ENCODE measurements at regions not wholly inside any gene's neighbourhood (a gene's known extent, or its start where the extent isn't known, plus 50 kb on each side); places are given as distances from the start of the nearest gene placed in this dataset.
A peak's percentile ranks its signal among the peaks of the same experiment; 100 is the strongest.

GRCh38 chr6:19979059-19979458 is 141.9 kb downstream of the ID4 start:
- DNase-seq = no peak

GRCh38 chr6:19979986-19980385 is 142.8 kb downstream of the ID4 start:
- DNase-seq = no peak

DNA sequence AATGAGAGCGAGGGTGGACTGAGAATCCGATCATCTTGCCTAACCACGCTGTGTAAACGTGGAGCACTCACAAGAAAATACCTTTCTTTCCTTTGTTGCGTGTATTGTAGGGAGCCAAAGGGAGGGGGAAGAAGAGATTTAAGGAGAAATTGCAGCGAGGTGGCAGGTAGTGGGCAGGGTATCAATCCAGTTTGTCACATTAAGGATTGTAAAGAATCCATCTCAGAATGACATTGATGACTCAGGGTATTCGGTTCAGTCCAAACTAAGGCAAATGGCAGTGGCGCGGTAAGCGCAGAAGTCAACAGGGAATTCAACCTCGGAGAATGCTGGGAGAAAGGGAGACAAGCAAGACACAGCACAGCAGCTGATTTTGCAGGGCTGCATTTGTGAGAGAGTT is 146.2 kb downstream of the ID4 start:
- no peak for DNase-seq

DNA sequence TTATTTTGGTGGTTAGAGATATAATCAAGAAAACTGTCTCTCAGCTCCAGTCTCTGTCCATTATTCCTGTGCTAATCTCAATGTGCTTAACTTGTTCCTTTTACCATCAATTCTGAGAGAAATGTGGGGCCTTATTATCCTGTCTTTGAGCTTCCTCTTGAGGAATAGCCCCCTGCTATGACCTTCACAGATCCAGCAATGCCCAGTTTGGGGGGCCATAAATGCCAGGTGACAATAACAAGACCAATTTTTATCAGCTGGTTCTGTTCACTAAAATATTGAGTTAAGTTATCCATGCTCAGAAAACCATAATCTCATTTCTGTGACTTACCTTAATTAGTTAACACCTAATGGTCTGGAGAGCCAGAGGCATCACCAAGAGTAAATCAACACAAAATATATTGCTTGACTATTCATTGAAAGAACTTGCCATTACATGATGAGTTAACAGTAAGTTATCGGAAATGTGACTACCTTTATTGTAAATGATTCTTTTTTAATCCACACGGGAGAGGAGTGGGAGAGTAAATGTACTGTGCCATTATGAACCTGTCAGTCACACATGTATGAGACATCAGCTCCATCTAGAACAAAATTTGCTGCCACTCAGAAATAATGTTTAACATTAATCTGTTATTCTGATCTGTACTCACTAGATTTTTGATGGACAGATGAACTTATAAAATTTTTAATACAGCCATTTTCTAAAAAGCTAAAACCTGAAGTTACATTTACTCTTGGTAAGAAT is 149.7 kb downstream of the ID4 start:
- no peak for DNase-seq

GRCh38 chr6:19988555-19988954 is 151.4 kb downstream of the ID4 start:
- DNase-seq = no peak

DNA sequence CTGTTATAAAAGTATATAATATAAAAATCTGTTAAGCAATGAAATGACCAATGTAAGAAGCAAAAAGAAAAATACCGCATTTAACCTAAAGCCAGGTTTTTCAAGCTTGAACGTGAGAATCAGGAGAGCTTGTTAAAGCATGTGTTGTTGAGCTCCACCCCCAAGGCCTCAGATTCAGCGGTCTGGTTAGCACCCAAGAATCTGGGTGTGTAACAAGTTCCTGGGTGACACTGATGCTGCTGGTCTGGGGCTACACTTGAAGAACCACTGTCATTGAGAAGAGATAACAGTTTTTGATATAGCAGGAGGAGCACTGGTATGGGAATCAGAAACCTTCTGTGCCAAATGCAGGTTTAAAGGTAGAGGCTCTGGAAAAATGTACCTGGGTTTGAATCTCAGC is 154.0 kb downstream of the ID4 start:
- DNase-seq = no peak

- no peak for DNase-seq
These were observed 157.7 kb downstream of the ID4 start for GRCh38 chr6:19994909-19995308.

- no peak for DNase-seq
These were observed 158.5 kb downstream of the ID4 start for GRCh38 chr6:19995575-19996257.

GRCh38 chr6:19997104-19997503 is 159.9 kb downstream of the ID4 start:
- DNase-seq = no peak

- DNase-seq = no peak
These were observed 161.4 kb downstream of the ID4 start for GRCh38 chr6:19998541-19998940.

GRCh38 chr6:19999319-20000191 is 162.4 kb downstream of the ID4 start:
- peak; percentile 60 for DNase-seq

GRCh38 chr6:20001286-20001685 is 164.1 kb downstream of the ID4 start:
- no peak for DNase-seq

DNA sequence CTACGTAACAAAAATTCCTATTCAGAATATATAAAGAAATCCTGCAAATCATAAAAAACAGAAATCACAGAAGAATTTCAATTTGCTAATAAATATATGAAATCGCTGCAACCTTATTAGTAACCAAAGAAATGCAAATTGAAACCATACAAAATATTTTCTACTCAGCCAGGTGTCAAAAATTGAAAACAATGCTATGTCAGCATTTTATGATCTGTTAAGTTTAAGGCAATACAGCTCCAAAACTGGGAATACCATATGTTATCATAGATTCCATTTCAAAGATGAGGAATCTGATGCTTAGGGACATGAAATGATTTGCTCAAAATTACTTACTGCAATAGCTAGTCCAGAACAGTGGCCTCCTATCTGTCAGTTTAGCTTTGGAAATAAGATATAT is 168.9 kb downstream of the ID4 start:
- DNase-seq = no peak

DNA sequence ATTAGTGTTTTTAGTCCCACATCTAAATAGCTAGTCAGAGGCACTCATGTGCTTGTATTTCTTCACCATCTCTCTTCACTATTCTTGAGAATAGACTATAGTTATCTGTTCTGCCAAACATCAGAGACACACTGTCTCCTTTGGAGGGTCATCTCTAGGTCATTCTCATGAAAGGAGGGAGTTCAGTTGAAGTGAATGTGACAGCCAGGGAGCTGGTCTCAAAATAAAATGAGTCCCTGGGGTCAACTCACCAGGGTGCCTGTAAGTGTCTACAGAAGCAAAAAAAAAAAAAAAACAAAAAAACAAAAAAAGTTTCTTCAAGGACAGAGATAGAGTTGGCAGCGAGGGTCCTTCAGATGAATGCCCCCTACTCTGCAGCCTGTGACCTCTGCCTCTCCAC is 171.0 kb downstream of the ID4 start:
- DNase-seq = no peak

- DNase-seq = no peak
These were observed 176.1 kb downstream of the ID4 start for GRCh38 chr6:20013066-20013861.

DNA sequence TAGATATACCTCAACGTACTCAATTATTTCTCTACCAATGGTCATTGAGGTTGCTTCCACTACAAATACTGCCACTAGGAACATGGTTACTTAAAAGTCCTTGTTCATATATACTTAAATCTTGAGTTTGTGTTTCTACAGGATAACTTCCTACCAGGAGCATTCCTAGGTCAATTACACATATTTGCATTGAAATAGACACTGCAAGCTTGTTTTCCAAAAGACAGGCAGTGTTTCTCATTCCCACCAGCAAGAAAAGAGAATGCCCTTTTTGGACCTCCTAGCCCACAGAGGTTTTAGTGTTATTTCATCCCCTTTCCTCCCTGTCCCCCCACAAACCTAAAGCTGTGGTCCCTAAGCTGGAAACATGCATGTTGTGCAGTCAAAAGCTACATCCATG is 177.3 kb downstream of the ID4 start:
- no peak for DNase-seq

DNA sequence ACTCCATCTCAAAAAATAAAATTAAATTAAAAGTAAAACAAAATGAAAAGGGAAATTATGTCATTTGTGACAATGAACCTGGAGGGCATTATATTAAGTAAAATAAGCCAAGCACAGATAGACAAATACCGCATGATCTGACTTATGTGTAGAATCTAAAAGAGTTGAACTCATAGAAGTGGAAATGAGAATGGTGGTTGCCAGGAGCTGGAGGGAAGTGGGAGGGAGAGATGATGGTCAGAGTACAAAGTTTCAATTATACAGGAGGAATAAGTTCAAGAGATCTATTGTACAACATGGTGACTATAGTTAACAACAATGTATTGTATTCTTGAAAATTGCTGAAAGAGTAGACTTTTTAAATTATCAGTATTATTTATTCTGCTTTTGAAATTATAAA is 183.4 kb downstream of the ID4 start:
- no peak for DNase-seq

- no peak for DNase-seq
These were observed 184.6 kb downstream of the ID4 start for GRCh38 chr6:20021795-20022194.

- peak; percentile 72 for DNase-seq
These were observed 186.6 kb downstream of the ID4 start for GRCh38 chr6:20023549-20024315.

DNA sequence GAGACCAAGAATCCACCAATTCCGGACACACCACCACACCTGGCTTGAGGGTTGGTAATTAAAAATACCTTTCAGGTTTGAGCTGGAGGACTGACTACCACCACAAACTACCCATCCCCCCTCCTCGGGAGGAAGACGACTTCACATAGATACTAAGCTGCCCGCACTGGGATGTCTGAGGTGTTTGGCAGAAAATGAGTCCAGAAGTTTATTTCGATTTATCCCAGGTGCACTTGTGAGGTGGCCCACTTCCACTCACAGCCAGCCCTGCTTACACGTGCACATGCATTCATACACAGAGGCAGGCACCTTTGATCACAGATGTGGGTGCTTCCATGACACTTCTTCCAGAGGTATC is 187.1 kb downstream of the ID4 start:
- DNase-seq = no peak

DNA sequence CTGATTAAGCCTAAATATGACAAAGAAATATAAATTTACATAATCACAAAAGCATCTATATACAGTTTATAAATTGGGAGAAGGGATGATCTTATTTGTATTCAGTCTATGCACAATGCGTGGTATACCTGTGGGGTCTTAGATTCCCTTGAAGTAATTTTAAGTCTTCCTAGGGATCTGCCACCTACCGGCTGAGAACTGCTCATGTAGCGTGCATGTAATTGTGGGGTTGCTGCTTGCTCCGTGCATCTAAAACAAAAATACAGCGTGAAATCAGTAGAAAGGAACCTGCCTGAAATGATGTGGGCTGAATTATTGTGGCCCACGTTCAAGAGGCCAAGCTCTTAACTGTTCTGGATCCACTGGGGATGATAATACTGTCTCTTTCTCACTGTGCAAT is 187.3 kb downstream of the MBOAT1 start:
- DNase-seq = no peak

- DNase-seq = no peak
These were observed 186.6 kb downstream of the MBOAT1 start for GRCh38 chr6:20025681-20026080.
